ENCODE measurements at regions not wholly inside any gene's neighbourhood (a gene's known extent, or its start where the extent isn't known, plus 50 kb on each side); places are given as distances from the start of the nearest gene placed in this dataset.

DNA sequence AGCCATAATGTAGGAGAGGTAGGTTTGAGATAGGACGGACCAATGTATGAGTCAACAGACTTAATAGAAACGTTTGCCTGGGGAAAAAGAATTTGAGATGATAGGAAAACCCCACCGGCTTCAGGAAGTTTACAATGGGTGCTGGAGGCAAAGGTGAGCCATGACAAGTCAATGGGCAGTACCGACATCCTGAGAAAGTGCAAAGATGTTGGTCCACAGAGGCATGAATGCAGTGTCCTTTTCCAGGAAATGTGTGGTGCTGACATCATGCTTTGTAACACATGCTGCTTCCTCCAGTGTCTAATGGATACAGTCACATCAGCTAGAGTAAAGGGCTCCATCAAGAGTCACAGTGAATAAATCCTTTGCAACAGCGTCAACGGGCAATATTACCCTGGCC lies 533.6 kb downstream of the INHBA start (continued):
- TF ChIP-seq, protein P1, sequence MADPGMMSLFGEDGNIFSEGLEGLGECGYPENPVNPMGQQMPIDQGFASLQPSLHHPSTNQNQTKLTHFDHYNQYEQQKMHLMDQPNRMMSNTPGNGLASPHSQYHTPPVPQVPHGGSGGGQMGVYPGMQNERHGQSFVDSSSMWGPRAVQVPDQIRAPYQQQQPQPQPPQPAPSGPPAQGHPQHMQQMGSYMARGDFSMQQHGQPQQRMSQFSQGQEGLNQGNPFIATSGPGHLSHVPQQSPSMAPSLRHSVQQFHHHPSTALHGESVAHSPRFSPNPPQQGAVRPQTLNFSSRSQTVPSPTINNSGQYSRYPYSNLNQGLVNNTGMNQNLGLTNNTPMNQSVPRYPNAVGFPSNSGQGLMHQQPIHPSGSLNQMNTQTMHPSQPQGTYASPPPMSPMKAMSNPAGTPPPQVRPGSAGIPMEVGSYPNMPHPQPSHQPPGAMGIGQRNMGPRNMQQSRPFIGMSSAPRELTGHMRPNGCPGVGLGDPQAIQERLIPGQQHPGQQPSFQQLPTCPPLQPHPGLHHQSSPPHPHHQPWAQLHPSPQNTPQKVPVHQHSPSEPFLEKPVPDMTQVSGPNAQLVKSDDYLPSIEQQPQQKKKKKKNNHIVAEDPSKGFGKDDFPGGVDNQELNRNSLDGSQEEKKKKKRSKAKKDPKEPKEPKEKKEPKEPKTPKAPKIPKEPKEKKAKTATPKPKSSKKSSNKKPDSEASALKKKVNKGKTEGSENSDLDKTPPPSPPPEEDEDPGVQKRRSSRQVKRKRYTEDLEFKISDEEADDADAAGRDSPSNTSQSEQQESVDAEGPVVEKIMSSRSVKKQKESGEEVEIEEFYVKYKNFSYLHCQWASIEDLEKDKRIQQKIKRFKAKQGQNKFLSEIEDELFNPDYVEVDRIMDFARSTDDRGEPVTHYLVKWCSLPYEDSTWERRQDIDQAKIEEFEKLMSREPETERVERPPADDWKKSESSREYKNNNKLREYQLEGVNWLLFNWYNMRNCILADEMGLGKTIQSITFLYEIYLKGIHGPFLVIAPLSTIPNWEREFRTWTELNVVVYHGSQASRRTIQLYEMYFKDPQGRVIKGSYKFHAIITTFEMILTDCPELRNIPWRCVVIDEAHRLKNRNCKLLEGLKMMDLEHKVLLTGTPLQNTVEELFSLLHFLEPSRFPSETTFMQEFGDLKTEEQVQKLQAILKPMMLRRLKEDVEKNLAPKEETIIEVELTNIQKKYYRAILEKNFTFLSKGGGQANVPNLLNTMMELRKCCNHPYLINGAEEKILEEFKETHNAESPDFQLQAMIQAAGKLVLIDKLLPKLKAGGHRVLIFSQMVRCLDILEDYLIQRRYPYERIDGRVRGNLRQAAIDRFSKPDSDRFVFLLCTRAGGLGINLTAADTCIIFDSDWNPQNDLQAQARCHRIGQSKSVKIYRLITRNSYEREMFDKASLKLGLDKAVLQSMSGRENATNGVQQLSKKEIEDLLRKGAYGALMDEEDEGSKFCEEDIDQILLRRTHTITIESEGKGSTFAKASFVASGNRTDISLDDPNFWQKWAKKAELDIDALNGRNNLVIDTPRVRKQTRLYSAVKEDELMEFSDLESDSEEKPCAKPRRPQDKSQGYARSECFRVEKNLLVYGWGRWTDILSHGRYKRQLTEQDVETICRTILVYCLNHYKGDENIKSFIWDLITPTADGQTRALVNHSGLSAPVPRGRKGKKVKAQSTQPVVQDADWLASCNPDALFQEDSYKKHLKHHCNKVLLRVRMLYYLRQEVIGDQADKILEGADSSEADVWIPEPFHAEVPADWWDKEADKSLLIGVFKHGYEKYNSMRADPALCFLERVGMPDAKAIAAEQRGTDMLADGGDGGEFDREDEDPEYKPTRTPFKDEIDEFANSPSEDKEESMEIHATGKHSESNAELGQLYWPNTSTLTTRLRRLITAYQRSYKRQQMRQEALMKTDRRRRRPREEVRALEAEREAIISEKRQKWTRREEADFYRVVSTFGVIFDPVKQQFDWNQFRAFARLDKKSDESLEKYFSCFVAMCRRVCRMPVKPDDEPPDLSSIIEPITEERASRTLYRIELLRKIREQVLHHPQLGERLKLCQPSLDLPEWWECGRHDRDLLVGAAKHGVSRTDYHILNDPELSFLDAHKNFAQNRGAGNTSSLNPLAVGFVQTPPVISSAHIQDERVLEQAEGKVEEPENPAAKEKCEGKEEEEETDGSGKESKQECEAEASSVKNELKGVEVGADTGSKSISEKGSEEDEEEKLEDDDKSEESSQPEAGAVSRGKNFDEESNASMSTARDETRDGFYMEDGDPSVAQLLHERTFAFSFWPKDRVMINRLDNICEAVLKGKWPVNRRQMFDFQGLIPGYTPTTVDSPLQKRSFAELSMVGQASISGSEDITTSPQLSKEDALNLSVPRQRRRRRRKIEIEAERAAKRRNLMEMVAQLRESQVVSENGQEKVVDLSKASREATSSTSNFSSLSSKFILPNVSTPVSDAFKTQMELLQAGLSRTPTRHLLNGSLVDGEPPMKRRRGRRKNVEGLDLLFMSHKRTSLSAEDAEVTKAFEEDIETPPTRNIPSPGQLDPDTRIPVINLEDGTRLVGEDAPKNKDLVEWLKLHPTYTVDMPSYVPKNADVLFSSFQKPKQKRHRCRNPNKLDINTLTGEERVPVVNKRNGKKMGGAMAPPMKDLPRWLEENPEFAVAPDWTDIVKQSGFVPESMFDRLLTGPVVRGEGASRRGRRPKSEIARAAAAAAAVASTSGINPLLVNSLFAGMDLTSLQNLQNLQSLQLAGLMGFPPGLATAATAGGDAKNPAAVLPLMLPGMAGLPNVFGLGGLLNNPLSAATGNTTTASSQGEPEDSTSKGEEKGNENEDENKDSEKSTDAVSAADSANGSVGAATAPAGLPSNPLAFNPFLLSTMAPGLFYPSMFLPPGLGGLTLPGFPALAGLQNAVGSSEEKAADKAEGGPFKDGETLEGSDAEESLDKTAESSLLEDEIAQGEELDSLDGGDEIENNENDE (IDR thresholded peaks at IDR 0.05; ENCODE audit: insufficient replicate concordance, low read length) = no peak
- TF ChIP-seq TEAD4 (IDR thresholded peaks at IDR 0.05; ENCODE audit: low read depth, low read length) = no peak
- TF ChIP-seq SUZ12 (IDR thresholded peaks at IDR 0.05; ENCODE audit: low read length) = no peak
- TF ChIP-seq NRF1 (IDR thresholded peaks at IDR 0.05; ENCODE audit: low read depth, low read length) = no peak
